Peyer's patch (tissue), 4 donors: ENCODE measurements at regions not wholly inside any gene's neighbourhood (a gene's known extent, or its start where the extent isn't known, plus 50 kb on each side); places are given as distances from the start of the nearest gene placed in this dataset.

Experiments used
- CTCF ChIP-seq, 6 experiments: fragments of 450-650 bp in 4 of 6; fragments of 200-600 bp in 2 of 6; sonication (generic) in 1 of 6; IDR thresholded peaks; one replicate each; pipeline ENCODE4 v1.5.1; 2017 to 2019; ENCODE audit warnings: antibody characterized with exemption in 6 of 6, mild to moderate bottlenecking in 3 of 6, moderate library complexity in 1 of 6
- POLR2A ChIP-seq, 2 donors: fragments of 450-650 bp; IDR thresholded peaks; one replicate each; pipeline ENCODE4 v1.5.1; 2017; ENCODE audit warnings: antibody characterized with exemption in 2 of 2, mild to moderate bottlenecking in 2 of 2, moderate library complexity in 2 of 2

GRCh38 chrX:45449982-45450381 is 249.3 kb upstream of the DIPK2B start:
- TF ChIP-seq CTCF (IDR thresholded peaks at IDR 0.05), result no peak
- no peak for TF ChIP-seq POLR2A (IDR thresholded peaks at IDR 0.05)
